GM18519 (cell line): ENCODE measurements at regions not wholly inside any gene's neighbourhood (a gene's known extent, or its start where the extent isn't known, plus 50 kb on each side); places are given as distances from the start of the nearest gene placed in this dataset.
"Not testable (repeated sequence)": the region's sequence is repeated elsewhere in the genome, so short reads cannot be mapped to it uniquely, and the experiment has no call there.

Source experiments
- ATAC-seq: cut with Tn5 transposase; IDR thresholded peaks from one replicate; pipeline ENCODE4 v1.9.1; 2021; ENCODE audit warnings: mild to moderate bottlenecking, moderate library complexity; ENCODE audit not compliant: unreplicated experiment, low FRiP score

- no peak for ATAC-seq
Observed at GRCh38 chr1:221023482-221023881, 144.2 kb downstream of the HLX start.

DNA sequence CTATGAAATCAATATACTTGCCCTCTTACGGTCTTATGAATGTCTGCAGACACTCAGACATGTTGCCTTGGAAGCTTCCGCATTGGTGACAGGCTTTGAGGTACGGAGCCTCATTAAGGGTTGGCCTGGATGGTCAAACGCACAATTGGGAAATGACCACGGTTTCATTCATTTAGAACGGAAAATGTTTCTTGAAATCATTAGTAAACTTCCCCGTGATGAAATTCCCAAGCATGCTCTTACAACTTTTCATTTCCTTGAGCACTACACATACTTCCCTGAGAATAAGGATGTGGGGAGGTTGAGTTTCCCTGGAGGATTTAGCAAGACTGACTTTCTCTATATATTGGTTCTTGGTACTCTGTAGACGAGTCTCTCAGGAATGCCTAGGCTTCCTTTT is 146.3 kb downstream of the HLX start:
- ATAC-seq: no peak

GRCh38 chr1:221025956-221026355 is 146.7 kb downstream of the HLX start:
- ATAC-seq: no peak

DNA sequence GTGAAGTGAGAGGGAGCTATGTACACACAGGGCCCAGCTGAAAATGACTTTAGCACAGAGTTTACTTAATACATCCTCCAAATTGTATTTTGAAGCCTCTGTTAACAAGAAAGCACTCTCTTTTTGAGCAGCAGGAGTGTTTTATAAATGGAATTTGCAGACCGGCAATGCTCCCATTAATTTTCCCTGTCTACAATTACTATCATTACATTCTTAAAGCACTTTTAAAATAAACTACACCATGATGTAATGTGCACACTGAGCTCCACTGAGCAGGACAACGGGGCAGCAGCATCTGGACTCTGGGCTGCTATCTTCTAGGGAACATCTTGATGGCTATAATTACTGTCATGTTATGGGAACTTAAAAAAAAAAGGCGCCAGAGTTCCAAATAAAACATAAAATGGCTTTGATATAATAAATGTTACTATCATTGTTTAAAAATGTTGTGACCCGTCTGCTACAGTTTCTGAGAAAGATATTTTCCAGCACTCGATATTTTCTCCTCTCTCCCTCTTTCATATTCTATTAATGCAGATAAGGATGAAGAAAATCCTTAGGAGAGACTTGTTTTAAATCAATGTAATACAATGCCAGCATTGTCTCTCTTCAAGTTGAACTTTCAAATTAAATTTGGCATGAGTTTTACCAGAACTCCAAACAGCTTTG is 150.9 kb downstream of the HLX start:
- ATAC-seq: no peak

- ATAC-seq: no peak
Observed at GRCh38 chr1:221030990-221031389, 151.7 kb downstream of the HLX start.

- no peak for ATAC-seq
Observed at GRCh38 chr1:221031458-221032203, 152.4 kb downstream of the HLX start.

DNA sequence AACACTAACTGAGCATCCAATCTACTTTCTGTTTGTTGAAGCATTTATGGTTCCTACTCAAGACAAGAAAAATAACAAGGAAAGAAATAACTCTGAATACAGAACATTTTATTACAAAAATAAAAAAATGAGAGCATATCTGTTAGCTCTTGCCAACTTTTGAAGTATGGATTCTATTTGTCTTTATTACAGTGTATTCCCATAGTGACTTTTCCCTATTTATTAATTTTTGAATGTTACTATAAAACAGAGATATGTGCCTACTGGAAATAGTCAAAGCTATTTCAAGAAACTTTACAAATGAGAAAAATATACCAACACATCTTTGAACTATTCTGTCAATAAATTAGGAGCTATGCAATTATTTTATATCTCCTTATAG is 153.0 kb downstream of the HLX start:
- ATAC-seq: no peak

DNA sequence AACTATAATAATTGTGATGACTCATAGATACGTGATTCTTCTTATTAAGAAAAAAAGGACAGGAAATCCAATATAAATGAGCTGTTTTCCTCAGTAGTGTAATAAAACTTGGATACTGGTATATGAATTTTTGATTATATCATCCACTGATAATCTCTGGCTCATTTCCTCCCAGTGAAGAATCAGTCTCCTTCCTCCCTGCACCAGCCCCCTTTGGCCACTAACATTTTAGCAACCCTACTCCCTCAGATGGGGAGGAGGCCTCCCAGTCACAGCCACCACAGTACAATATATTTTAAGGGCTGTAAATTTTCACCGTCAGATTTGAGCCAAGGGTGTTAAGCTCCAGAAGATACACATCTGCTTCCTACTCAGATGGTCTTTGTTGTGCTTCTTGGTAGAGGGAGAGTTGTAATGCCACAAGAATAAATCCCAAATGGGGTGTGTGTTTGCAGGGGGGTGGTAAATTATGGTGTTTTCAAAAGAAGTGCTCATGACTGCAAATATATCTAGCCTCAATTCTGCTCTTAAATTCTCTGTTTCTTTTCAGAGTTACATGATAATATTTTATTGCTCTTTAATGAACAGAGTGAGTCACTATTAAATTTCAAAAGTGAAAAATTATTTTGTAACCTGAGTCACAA is 153.5 kb downstream of the HLX start:
- no peak for ATAC-seq

DNA sequence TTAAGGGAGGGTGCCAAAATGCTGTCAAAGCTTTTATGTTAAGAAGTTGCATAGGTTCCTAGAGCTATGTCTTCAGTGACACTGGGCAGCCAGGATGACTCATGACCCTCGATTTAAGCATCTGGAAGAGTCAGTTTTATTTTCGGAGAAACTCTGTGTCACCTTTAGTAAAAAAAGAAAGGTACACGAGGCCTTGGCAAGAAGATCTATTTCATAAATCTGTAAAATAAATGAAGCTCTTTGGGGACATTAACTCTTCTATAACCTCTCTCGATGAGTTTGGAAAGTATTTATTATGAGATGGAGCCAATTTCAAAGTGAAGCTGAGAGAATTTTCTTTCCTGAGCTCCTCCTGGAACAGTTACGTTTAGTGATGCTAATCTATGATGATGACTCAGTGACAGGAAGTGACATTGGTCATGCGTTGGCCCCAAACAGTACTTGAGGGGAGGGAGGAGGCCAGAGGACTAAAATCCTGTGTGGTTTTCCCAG is 156.5 kb downstream of the HLX start:
- no peak for ATAC-seq

DNA sequence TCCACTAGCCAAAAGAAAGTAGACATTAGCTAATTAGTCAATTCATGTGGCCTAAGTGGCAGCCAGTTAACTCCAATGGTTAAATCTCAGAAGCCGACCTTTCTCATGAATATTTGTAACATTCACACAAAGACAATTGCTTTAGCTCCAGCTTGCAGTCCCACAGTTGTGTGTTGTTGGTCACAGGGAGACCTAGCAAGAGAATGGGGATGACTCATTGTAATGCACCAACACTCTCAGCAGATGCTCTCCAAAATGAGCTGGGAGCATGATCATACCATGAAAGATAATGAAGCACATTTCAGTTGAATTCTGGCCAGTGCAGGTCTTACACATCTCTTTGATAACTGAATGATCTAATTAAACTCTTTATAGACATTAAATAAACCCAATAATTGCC is 160.4 kb downstream of the HLX start:
- no peak for ATAC-seq

- ATAC-seq: no peak
Observed at GRCh38 chr1:221040101-221040500, 160.9 kb downstream of the HLX start.

- ATAC-seq: no peak
Observed at GRCh38 chr1:221040691-221041285, 161.5 kb downstream of the HLX start.

DNA sequence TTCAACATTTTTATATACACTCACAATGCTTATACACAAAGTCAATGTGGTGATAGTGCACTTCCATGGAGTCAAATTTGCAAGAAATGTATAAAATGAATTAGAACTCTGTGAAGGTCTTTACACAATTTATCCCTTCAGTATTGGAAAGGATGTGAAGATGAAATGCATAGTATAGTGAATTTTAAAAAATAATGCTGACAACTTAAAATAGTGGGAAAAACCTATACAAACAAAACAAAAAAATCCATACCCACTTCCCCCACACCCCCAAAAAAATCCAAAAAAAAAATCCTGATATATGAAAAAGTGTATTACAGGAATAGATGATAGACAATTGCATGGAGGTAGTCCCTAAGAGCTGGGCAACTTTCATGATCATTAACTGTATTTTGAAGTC is 165.3 kb downstream of the HLX start:
- no peak for ATAC-seq

- ATAC-seq: no peak
Observed at GRCh38 chr1:221045151-221045550, 165.9 kb downstream of the HLX start.

DNA sequence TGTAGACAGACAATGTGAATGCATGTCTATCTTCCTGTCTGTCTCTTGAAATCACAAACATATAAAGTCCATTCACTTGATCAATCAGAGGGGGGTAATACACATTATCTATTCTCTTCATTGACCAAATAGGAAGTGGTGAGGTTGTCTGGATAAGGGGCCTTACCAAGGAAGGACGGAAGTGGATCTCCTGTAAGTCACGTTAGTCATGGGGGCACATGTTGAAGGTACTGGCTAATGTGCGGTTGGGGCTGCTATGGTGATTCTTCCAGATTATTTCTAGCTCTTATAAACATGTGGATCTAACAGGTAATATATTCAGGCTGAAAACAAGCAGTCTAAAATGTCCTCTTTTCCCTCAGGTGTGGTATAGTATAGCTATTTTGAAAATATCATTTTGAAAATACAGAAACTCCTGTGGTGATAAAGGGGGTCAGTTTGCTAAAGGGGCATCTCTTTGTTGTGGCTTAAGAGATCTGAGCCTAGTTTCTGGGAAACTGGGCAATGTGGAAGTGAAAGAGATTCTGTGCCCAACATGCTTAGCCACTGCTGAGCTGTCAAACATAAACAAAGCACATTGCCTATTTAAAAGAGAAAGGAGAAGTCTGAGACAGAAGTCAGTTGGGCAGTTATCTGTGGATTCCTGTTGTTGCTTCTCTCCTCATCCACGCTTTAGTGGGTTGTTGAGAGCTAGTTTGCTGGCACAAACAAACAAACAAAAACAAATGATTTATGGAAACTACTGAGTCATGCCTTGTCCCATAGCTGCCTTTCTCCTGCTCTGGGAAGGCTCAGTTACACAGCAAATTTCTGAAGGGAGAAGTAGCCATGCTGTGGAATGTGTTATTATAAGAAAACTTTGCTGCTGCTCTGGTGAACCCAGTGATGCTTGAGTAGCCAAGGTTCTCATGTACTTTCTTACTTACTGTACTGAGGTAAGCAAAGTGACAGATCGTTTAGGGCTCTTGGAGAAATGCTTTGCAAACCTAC is 166.9 kb downstream of the HLX start:
- peak; percentile 90 for ATAC-seq

- not testable (repeated sequence) for ATAC-seq
Observed at GRCh38 chr1:221051391-221051790, 172.1 kb downstream of the HLX start.

DNA sequence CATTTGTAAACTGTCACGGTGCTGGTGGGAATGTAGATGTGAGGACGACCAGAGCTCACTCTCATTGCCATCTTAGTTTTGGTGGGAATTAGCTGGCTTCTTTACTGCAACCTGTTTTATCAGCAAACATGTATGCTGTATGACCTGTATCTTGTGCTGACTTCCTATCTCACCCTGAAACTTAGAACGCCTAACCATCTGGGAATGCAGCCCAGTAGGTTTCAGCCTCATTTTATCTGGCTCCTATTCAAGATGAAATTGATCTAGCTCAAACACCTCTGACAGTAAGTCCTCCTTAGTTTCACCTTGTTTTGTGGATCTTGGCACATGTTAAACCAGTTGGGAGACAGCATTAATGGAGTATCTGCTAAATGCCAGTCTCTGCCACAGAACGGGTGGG is 174.6 kb downstream of the HLX start:
- no peak for ATAC-seq

DNA sequence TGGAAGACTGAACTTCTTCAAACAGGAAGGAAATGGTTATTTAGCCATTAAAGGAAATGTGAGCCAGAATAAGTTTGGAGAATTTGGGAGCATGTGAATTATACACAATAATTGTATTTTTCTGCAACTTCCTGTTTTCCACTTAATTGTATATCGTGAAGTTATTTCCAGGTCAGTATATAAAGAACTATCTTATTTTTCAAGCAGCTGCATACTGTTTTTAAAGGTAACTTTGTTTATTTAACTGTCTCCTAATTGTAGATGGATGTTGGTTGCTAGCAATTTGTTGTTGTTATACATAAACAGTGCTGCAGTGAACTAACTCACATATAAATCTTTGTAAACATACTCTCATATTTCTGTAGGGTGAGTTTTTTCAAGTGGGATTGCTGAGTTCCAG is 180.3 kb downstream of the HLX start:
- ATAC-seq: no peak

DNA sequence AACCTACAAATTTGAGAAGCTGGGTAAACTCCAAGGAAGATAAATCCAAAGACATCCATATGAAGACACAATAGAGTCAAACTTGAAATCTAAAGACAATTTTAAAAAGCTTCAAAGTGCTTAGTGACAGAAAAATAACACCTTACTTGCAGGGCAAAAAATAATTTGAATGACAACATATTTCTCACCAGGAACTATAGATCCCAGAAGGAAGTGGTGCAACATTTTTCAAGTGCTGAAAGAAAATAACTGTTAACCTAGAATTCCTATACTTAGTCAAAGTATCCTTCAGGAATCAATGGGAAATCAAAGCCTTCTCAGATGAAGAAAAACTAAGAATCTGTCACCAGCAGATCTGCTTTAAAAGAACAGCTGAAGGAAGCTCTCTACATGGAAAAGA is 184.4 kb downstream of the HLX start:
- ATAC-seq: no peak

- no peak for ATAC-seq
Observed at GRCh38 chr1:221066351-221067001, 187.2 kb downstream of the HLX start.
